ENCODE measurements at regions not wholly inside any gene's neighbourhood (a gene's known extent, or its start where the extent isn't known, plus 50 kb on each side); places are given as distances from the start of the nearest gene placed in this dataset.

DNA sequence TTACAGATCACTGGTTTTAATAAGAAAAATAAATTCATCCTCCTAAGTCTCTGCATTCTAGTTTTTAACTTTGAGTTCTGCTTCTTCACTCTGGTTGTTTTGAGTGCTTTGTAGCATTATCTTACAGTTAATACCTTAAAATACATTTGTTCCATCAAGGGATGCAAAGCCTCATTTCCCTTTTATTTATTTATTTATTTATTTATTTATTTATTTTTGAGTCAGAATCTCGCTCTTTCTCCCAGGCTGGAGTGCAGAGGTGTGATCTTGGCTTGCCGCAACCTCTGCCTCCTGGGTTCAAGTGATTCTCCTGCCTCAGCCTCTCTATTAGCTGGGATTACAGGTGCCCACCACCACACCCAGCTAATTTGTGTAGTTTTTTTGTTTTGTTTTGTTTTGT lies 147.8 kb downstream of the ZNF326 start:
- Histone ChIP-seq H2BK20ac (ENCODE audit: low read depth, low read length, poor library complexity, severe bottlenecking) (no peak overlapping the region), H3K79me2 (ENCODE audit: insufficient read depth, low read length) (no peaks in the 10 kb centered on the region), H2BK15ac (ENCODE audit: low read depth, low read length) (no peak overlapping the region), H2BK12ac (ENCODE audit: insufficient read length, low read depth, low read length) (no peak overlapping the region), H3K79me1 (ENCODE audit: insufficient read depth, low read depth, low read length, poor library complexity, severe bottlenecking) (no peaks in the 10 kb centered on the region), H3K56ac (ENCODE audit: insufficient read length, low read depth, low read length) (no peak overlapping the region), H4K5ac (ENCODE audit: insufficient read length, low read depth, low read length) (no peak overlapping the region), H3K23ac (ENCODE audit: insufficient read length, low read depth, low read length) (no peak overlapping the region), H3K4me2 (ENCODE audit: insufficient read depth, insufficient read length, low read length) (no peak overlapping the region), H3K23me2 (ENCODE audit: insufficient read length, low read depth, low read length, poor library complexity, severe bottlenecking) (no peaks in the 10 kb centered on the region), H2AFZ (ENCODE audit: low read length) (no peak overlapping the region), H3K14ac (ENCODE audit: insufficient read depth, low read length) (no peak overlapping the region), H2AK5ac (ENCODE audit: insufficient read length, low read length) (no peak overlapping the region), H2BK120ac (ENCODE audit: low read depth, low read length, poor library complexity, severe bottlenecking) (no peak overlapping the region), H4K20me1 (ENCODE audit: control insufficient read depth, insufficient read depth, insufficient read length) (no peaks in the 10 kb centered on the region), H3K27me3 (ENCODE audit: insufficient read depth, low read length) (no peaks in the 10 kb centered on the region), H3K9me3 (ENCODE audit: control insufficient read depth, low read depth, low read length) (peaks cover 11% of the 10 kb centered on the region), H4K91ac (ENCODE audit: insufficient read length, low read depth, low read length) (no peak overlapping the region), H3T11ph (ENCODE audit: low read length) (no peak overlapping the region), H3K4me1 (ENCODE audit: insufficient read depth, low read length) (no peaks in the 10 kb centered on the region), H4K8ac (replicated peaks; ENCODE audit: insufficient read length, low read depth, low read length) (no peak overlapping the region), H3K27ac (ENCODE audit: insufficient read length, low read depth, low read length) (no peak overlapping the region), H2BK5ac (ENCODE audit: insufficient read length, low read length) (no peak overlapping the region), H3K4ac (ENCODE audit: low read depth, low read length) (no peak overlapping the region), H3K9ac (ENCODE audit: extremely low read depth, insufficient read length, low read length) (no peak overlapping the region), H3K18ac (ENCODE audit: insufficient read length, low read depth, low read length) (no peak overlapping the region)
- peaks cover 13 to 33% (median 16%) of the 10 kb centered on the region in 3 experiments for H3K36me3 Mint-ChIP-seq (ENCODE audit: insufficient read depth in 1 of 3, low read depth in 3 of 3)
- TF ChIP-seq, protein P1, sequence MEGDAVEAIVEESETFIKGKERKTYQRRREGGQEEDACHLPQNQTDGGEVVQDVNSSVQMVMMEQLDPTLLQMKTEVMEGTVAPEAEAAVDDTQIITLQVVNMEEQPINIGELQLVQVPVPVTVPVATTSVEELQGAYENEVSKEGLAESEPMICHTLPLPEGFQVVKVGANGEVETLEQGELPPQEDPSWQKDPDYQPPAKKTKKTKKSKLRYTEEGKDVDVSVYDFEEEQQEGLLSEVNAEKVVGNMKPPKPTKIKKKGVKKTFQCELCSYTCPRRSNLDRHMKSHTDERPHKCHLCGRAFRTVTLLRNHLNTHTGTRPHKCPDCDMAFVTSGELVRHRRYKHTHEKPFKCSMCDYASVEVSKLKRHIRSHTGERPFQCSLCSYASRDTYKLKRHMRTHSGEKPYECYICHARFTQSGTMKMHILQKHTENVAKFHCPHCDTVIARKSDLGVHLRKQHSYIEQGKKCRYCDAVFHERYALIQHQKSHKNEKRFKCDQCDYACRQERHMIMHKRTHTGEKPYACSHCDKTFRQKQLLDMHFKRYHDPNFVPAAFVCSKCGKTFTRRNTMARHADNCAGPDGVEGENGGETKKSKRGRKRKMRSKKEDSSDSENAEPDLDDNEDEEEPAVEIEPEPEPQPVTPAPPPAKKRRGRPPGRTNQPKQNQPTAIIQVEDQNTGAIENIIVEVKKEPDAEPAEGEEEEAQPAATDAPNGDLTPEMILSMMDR (conservative IDR thresholded peaks at IDR 0.05) = no peak
- H3K9me3 Mint-ChIP-seq = peaks cover 31% of the 10 kb centered on the region in 2 experiments
- no peak overlapping the region for H3K27ac Mint-ChIP-seq
- WGBS (ENCODE audit: extremely low coverage, insufficient read length, low lambda C conversion rate) = no CpG with 5 or more reads among the region's 2 CpGs
- no peak overlapping the region for H3K4me3 Mint-ChIP-seq
- H3K4me1 Mint-ChIP-seq = no peaks in the 10 kb centered on the region
- H3K27me3 Mint-ChIP-seq (ENCODE audit: low read depth) = no peaks in the 10 kb centered on the region
- DNase-seq = no peak
